Neuronal stem cell (in vitro differentiated cells): ENCODE measurements at regions not wholly inside any gene's neighbourhood (a gene's known extent, or its start where the extent isn't known, plus 50 kb on each side); places are given as distances from the start of the nearest gene placed in this dataset.

ENCODE experiments used
- DNase-seq: peaks from one replicate; pipeline ENCODE4 v3.0.0-alpha.2; 2013; ENCODE audit warnings: low spot score
- H2AFZ ChIP-seq: one replicate; pipeline ENCODE4 v1.6.1; 2013; ENCODE audit warnings: mild to moderate bottlenecking, low read length, inconsistent platforms
- H2AK5ac ChIP-seq: 2 replicates; pipeline ENCODE4 v1.6.1; 2013; ENCODE audit warnings: low read depth, mild to moderate bottlenecking, inconsistent platforms, low read length, moderate library complexity, mixed read lengths
- H2BK120ac ChIP-seq: 2 replicates; pipeline ENCODE4 v1.6.1; 2013; ENCODE audit warnings: low read depth, mild to moderate bottlenecking, inconsistent platforms, low read length, moderate library complexity, mixed read lengths
- H2BK12ac ChIP-seq: one replicate; pipeline ENCODE4 v1.6.1; 2013; ENCODE audit warnings: low read length, inconsistent platforms
- H2BK15ac ChIP-seq: 2 replicates; pipeline ENCODE4 v1.6.1; 2013; ENCODE audit warnings: mild to moderate bottlenecking, low read length, inconsistent platforms, mixed read lengths
- H2BK5ac ChIP-seq: one replicate; pipeline ENCODE4 v1.6.1; 2013; ENCODE audit warnings: inconsistent platforms, mild to moderate bottlenecking, low read length, moderate library complexity
- H3K14ac ChIP-seq: one replicate; pipeline ENCODE4 v1.6.1; 2013; ENCODE audit warnings: low read length, inconsistent platforms
- H3K18ac ChIP-seq: 2 replicates; pipeline ENCODE4 v1.6.1; 2013; ENCODE audit warnings: low read length, inconsistent platforms
- H3K23ac ChIP-seq: 2 replicates; pipeline ENCODE4 v1.6.1; 2013; ENCODE audit warnings: low read depth, mild to moderate bottlenecking, mixed read lengths, low read length, inconsistent platforms; ENCODE audit not compliant: poor library complexity
- H3K27ac ChIP-seq: replicated peaks from 3 replicates; pipeline ENCODE4 v1.5.1; 2013; ENCODE audit warnings: low read length, inconsistent platforms
- H3K27me3 ChIP-seq, 3 experiments: 2 replicates each; pipeline ENCODE4 v1.6.1; 2013; ENCODE audit warnings: low read length in 3 of 3, mild to moderate bottlenecking in 2 of 3, inconsistent platforms in 1 of 3, low read depth in 1 of 3, mixed read lengths in 1 of 3, moderate library complexity in 1 of 3; ENCODE audit not compliant: control insufficient read depth in 3 of 3, insufficient read depth in 3 of 3
- H3K36me3 ChIP-seq, 2 donors: replicated peaks in 1 of 2; 2 replicates each; pipeline ENCODE4 v1.6.1; 2013; ENCODE audit warnings: low read length in 2 of 2; ENCODE audit not compliant: control insufficient read depth in 2 of 2, insufficient read depth in 2 of 2
- H3K4ac ChIP-seq: 2 replicates; pipeline ENCODE4 v1.6.1; 2013; ENCODE audit warnings: inconsistent platforms, mild to moderate bottlenecking, low read length, moderate library complexity
- H3K4me1 ChIP-seq, 2 donors: 1 replicate in 1 of 2; 2 replicates in 1 of 2; pipeline ENCODE4 v1.6.1; 2013; ENCODE audit warnings: low read length in 2 of 2, low read depth in 1 of 2; ENCODE audit not compliant: control insufficient read depth in 2 of 2, insufficient read depth in 1 of 2
- H3K4me2 ChIP-seq: one replicate; pipeline ENCODE4 v1.6.1; 2013; ENCODE audit warnings: mild to moderate bottlenecking, low read length, inconsistent platforms; ENCODE audit not compliant: insufficient read depth, poor library complexity, severe bottlenecking
- H3K4me3 ChIP-seq, 2 donors: 2 replicates each; pipeline ENCODE4 v1.5.1; 2013; ENCODE audit warnings: low read length in 2 of 2, mild to moderate bottlenecking in 2 of 2, inconsistent platforms in 1 of 2, moderate library complexity in 1 of 2
- H3K79me1 ChIP-seq: one replicate; pipeline ENCODE4 v1.6.1; 2013; ENCODE audit warnings: low read depth, mild to moderate bottlenecking, inconsistent platforms, low read length, moderate library complexity
- H3K9ac ChIP-seq: one replicate; pipeline ENCODE4 v1.6.1; 2013; ENCODE audit warnings: mild to moderate bottlenecking, low read depth, low read length, inconsistent platforms; ENCODE audit not compliant: poor library complexity
- H3K9me3 ChIP-seq, 2 donors: replicated peaks in 1 of 2; 2 replicates each; pipeline versions ENCODE3 to v1.6.1; 2013; ENCODE audit warnings: low read length in 2 of 2, mild to moderate bottlenecking in 2 of 2, inconsistent platforms in 1 of 2, low read depth in 1 of 2, mixed read lengths in 1 of 2, moderate library complexity in 1 of 2; ENCODE audit not compliant: control insufficient read depth in 2 of 2, insufficient read depth in 1 of 2
- H4K8ac ChIP-seq: one replicate; pipeline ENCODE4 v1.6.1; 2013; ENCODE audit warnings: low read depth, mild to moderate bottlenecking, inconsistent platforms, low read length, moderate library complexity
- H4K91ac ChIP-seq: one replicate; pipeline ENCODE4 v1.6.1; 2013; ENCODE audit warnings: low read length, low read depth, mild to moderate bottlenecking, inconsistent platforms; ENCODE audit not compliant: poor library complexity
- WGBS, 2 donors: extraction: QIAGEN DNeasy Blood & Tissue Kit; methylation state at CpG; one replicate each; pipeline ENCODE4 v1.1.7; 2013; ENCODE audit warnings: missing lambda C conversion rate in 2 of 2, mixed read lengths in 1 of 2; ENCODE audit not compliant: insufficient read length in 2 of 2, insufficient replicate concordance in 1 of 2; ENCODE audit errors: extremely low coverage in 2 of 2; 5-methylcytosine and 5-hydroxymethylcytosine counted together

GRCh38 chr16:27728691-27729090, 178.7 kb downstream of the KATNIP start:
- Histone ChIP-seq H3K18ac (no peak overlapping the region), H3K36me3 (peaks cover 8 to 39% of the 10 kb centered on the region in 2 donors), H3K9ac (no peak overlapping the region), H3K14ac (no peak overlapping the region), H3K4ac (no peak overlapping the region), H2BK15ac (no peak overlapping the region), H4K91ac (no peak overlapping the region), H3K4me3 (no peak overlapping the region), H3K79me1 (no peaks in the 10 kb centered on the region), H3K27ac (no peak overlapping the region), H3K9me3 (peaks cover 0 to 11% of the 10 kb centered on the region in 2 donors), H2AK5ac (no peak overlapping the region), H4K8ac (no peak overlapping the region), H2BK120ac (no peak overlapping the region), H3K23ac (no peak overlapping the region), H2BK5ac (no peak overlapping the region), H2BK12ac (no peak overlapping the region), H3K27me3 (no peaks in the 10 kb centered on the region), H3K4me1 (peaks cover 0 to 3% of the 10 kb centered on the region in 2 donors), H3K4me2 (no peak overlapping the region), H2AFZ (no peak overlapping the region)
- DNase-seq: no peak
- no CpG with 5 or more reads among the region's 3 CpGs for WGBS, 2 donors

GRCh38 chr16:27729516-27730304, 179.8 kb downstream of the KATNIP start:
- no peak overlapping the region for H3K18ac ChIP-seq
- no peak overlapping the region for H3K14ac ChIP-seq
- no peak overlapping the region for H2BK12ac ChIP-seq
- H3K4me2 ChIP-seq: no peak overlapping the region
- no peaks in the 10 kb centered on the region for H3K79me1 ChIP-seq
- no peak overlapping the region for H3K23ac ChIP-seq
- H3K4ac ChIP-seq: no peak overlapping the region
- no peaks in the 10 kb centered on the region for H3K27me3 ChIP-seq
- no peak overlapping the region for H2AK5ac ChIP-seq
- H3K36me3 ChIP-seq: peaks cover 7 to 39% of the 10 kb centered on the region in 2 donors
- no peak overlapping the region for H4K8ac ChIP-seq
- no CpG with 5 or more reads among the region's 10 CpGs for WGBS, 2 donors
- no peak overlapping the region for H3K27ac ChIP-seq
- H4K91ac ChIP-seq: no peak overlapping the region
- H2BK15ac ChIP-seq: no peak overlapping the region
- no peak for DNase-seq
- peaks cover 0 to 11% of the 10 kb centered on the region in 2 donors for H3K9me3 ChIP-seq
- H2AFZ ChIP-seq: no peak overlapping the region
- H3K4me3 ChIP-seq: no peak overlapping the region
- no peak overlapping the region for H2BK120ac ChIP-seq
- peaks cover 0 to 2% of the 10 kb centered on the region in 2 donors for H3K4me1 ChIP-seq
- no peak overlapping the region for H3K9ac ChIP-seq
- H2BK5ac ChIP-seq: no peak overlapping the region

- no peak overlapping the region for H3K14ac ChIP-seq
- no peak overlapping the region for H3K27ac ChIP-seq
- no peak overlapping the region for H2BK5ac ChIP-seq
- no peak overlapping the region for H3K18ac ChIP-seq
- H3K4me2 ChIP-seq: no peak overlapping the region
- H3K4ac ChIP-seq: no peak overlapping the region
- H3K23ac ChIP-seq: no peak overlapping the region
- H3K36me3 ChIP-seq: peaks cover 5 to 29% of the 10 kb centered on the region in 2 donors
- no peak overlapping the region for H4K91ac ChIP-seq
- no peaks in the 10 kb centered on the region for H3K79me1 ChIP-seq
- H4K8ac ChIP-seq: no peak overlapping the region
- peaks cover 0 to 9% of the 10 kb centered on the region in 2 donors for H3K9me3 ChIP-seq
- H2BK120ac ChIP-seq: no peak overlapping the region
- DNase-seq: no peak
- H2AFZ ChIP-seq: no peak overlapping the region
- no peak overlapping the region for H2BK15ac ChIP-seq
- no peaks in the 10 kb centered on the region for H3K4me1 ChIP-seq
- no CpG with 5 or more reads among the region's 6 CpGs for WGBS, 2 donors
- H2AK5ac ChIP-seq: no peak overlapping the region
- H3K27me3 ChIP-seq: no peaks in the 10 kb centered on the region
- H3K4me3 ChIP-seq: no peak overlapping the region
- no peak overlapping the region for H3K9ac ChIP-seq
- H2BK12ac ChIP-seq: no peak overlapping the region
Observed at GRCh38 chr16:27730661-27731210, 180.8 kb downstream of the KATNIP start.

- no peak overlapping the region for H2BK15ac ChIP-seq
- no peak overlapping the region for H3K23ac ChIP-seq
- H2BK120ac ChIP-seq: no peak overlapping the region
- no peak overlapping the region for H3K14ac ChIP-seq
- no peak overlapping the region for H2BK12ac ChIP-seq
- H2BK5ac ChIP-seq: no peak overlapping the region
- no peak overlapping the region for H3K4ac ChIP-seq
- no peak overlapping the region for H2AK5ac ChIP-seq
- WGBS, 2 donors: no CpG with 5 or more reads among the region's 5 CpGs
- no peaks in the 10 kb centered on the region for H3K27me3 ChIP-seq
- H4K8ac ChIP-seq: no peak overlapping the region
- no peak overlapping the region for H2AFZ ChIP-seq
- peaks cover 3% of the 10 kb centered on the region in 2 donors for H3K36me3 ChIP-seq
- no peak overlapping the region for H3K18ac ChIP-seq
- no peaks in the 10 kb centered on the region for H3K9me3 ChIP-seq
- DNase-seq: no peak
- no peaks in the 10 kb centered on the region for H3K79me1 ChIP-seq
- H3K4me1 ChIP-seq: no peaks in the 10 kb centered on the region
- no peak overlapping the region for H4K91ac ChIP-seq
- no peak overlapping the region for H3K9ac ChIP-seq
- no peak overlapping the region for H3K4me2 ChIP-seq
- no peak overlapping the region for H3K27ac ChIP-seq
- H3K4me3 ChIP-seq: no peak overlapping the region
Observed at GRCh38 chr16:27735031-27735430, 185.1 kb downstream of the KATNIP start.
